ENCODE measurements at regions not wholly inside any gene's neighbourhood (a gene's known extent, or its start where the extent isn't known, plus 50 kb on each side); places are given as distances from the start of the nearest gene placed in this dataset.

DNA sequence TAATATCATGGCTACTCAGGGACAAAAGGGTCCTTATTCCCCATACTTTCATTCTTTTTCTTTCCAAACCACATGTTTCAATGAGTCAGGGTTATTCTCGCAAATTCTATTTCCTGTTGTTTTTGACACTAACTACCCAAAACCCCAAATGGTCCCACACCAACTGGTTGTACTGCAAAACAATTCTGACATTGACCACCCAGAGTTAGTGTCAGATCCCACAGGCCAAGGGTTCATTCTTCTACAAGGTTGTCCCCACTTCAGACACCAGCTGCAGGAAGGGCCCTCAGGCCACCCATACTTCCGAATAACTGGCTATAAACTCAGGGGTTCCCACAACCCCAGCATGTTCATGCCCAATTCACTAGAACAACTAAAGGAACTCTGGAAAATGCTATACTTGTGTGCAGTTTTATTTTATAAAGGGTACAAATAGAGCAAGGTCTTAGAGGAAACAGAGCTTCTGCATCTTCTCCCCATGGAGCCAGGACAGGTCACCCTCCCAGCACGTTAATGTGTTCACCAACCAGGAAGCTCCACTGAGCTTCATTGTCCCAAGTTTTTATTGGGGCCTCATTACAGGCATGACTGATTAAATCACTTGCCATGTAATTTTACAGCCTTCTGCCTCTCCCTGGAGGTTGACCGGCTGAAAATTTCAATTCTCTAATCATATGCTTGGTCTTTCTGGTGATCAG lies 334.8 kb downstream of the DRD1 start:
- TF ChIP-seq, protein P1, sequence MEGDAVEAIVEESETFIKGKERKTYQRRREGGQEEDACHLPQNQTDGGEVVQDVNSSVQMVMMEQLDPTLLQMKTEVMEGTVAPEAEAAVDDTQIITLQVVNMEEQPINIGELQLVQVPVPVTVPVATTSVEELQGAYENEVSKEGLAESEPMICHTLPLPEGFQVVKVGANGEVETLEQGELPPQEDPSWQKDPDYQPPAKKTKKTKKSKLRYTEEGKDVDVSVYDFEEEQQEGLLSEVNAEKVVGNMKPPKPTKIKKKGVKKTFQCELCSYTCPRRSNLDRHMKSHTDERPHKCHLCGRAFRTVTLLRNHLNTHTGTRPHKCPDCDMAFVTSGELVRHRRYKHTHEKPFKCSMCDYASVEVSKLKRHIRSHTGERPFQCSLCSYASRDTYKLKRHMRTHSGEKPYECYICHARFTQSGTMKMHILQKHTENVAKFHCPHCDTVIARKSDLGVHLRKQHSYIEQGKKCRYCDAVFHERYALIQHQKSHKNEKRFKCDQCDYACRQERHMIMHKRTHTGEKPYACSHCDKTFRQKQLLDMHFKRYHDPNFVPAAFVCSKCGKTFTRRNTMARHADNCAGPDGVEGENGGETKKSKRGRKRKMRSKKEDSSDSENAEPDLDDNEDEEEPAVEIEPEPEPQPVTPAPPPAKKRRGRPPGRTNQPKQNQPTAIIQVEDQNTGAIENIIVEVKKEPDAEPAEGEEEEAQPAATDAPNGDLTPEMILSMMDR (IDR thresholded peaks at IDR 0.05; ENCODE audit: insufficient read depth, low read length, severe bottlenecking), result no peak
- Histone ChIP-seq H3K27me3 (ENCODE audit: control insufficient read depth, insufficient read depth, low read length) (no peaks in the 10 kb centered on the region), H3K4me3 (ENCODE audit: low read depth, low read length) (no peak overlapping the region), H3K36me3 (ENCODE audit: control insufficient read depth, insufficient read depth, low read length) (no peaks in the 10 kb centered on the region)
- DNase-seq (ENCODE audit: low read depth) (no peak), FAIRE-seq (no peak)

DNA sequence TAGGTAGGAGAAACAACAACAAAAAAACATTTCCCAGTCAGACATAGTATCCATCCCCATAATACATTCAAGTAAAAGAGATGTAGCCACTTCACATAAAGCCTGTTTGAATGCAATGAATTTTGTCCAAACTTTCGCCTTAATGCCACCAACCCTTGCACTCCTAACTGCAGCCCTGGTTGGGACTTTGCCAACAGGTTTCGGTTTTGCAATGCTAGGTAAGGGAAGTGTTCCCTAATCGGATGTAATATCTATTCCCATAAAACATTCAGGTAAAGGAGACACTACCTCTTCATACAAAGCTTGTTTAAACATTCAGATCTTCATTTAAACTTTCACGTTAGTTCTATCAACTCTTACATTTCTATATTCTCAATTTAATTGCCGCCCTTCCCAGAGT lies 336.1 kb downstream of the DRD1 start:
- FAIRE-seq (no peak), DNase-seq (ENCODE audit: low read depth) (no peak)
- Histone ChIP-seq H3K27me3 (ENCODE audit: control insufficient read depth, insufficient read depth, low read length) (no peaks in the 10 kb centered on the region), H3K36me3 (ENCODE audit: control insufficient read depth, insufficient read depth, low read length) (no peaks in the 10 kb centered on the region), H3K4me3 (ENCODE audit: low read depth, low read length) (no peak overlapping the region)
- TF ChIP-seq, protein P1 (IDR thresholded peaks at IDR 0.05; ENCODE audit: insufficient read depth, low read length, severe bottlenecking), result no peak

- H3K4me3 ChIP-seq (ENCODE audit: low read depth, low read length), result no peak overlapping the region
- H3K27me3 ChIP-seq (ENCODE audit: control insufficient read depth, insufficient read depth, low read length), result no peaks in the 10 kb centered on the region
- TF ChIP-seq, protein P1 (IDR thresholded peaks at IDR 0.05; ENCODE audit: insufficient read depth, low read length, severe bottlenecking), result no peak
- no peak for FAIRE-seq
- no peaks in the 10 kb centered on the region for H3K36me3 ChIP-seq (ENCODE audit: control insufficient read depth, insufficient read depth, low read length)
- no peak for DNase-seq (ENCODE audit: low read depth)
Observed at GRCh38 chr5:175107028-175107588, 336.9 kb downstream of the DRD1 start.

GRCh38 chr5:175104677-175105076 lies 339.3 kb downstream of the DRD1 start:
- TF ChIP-seq, protein P1 (IDR thresholded peaks at IDR 0.05; ENCODE audit: insufficient read depth, low read length, severe bottlenecking), result no peak
- Histone ChIP-seq H3K36me3 (ENCODE audit: control insufficient read depth, insufficient read depth, low read length) (no peaks in the 10 kb centered on the region), H3K27me3 (ENCODE audit: control insufficient read depth, insufficient read depth, low read length) (no peaks in the 10 kb centered on the region), H3K4me3 (ENCODE audit: low read depth, low read length) (no peak overlapping the region)
- FAIRE-seq (no peak), DNase-seq (ENCODE audit: low read depth) (peak; percentile 32)

DNA sequence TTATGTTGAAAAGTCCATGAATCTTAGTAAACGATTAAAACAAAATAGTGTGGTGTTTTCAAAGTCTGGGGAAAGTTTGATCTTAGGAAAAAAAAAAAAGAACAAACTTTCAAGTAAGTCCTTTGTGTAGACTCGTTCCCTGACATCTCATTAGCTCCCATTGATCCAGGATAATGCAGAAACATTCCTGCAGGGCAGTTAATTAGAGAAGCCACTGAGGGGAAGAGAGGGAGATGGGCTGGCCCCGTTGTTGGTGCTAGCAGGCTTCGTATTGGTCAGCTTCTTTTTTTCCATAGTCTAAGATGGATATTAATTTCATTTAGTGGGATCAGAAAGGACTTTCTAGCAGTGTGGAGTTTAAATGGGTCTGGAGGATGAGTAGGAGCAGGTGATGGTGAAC lies 340.2 kb downstream of the DRD1 start:
- no peak for DNase-seq (ENCODE audit: low read depth)
- H3K4me3 ChIP-seq (ENCODE audit: low read depth, low read length), result no peak overlapping the region
- no peaks in the 10 kb centered on the region for H3K36me3 ChIP-seq (ENCODE audit: control insufficient read depth, insufficient read depth, low read length)
- no peak for FAIRE-seq
- H3K27me3 ChIP-seq (ENCODE audit: control insufficient read depth, insufficient read depth, low read length), result no peaks in the 10 kb centered on the region
- TF ChIP-seq, protein P1 (IDR thresholded peaks at IDR 0.05; ENCODE audit: insufficient read depth, low read length, severe bottlenecking), result no peak

DNA sequence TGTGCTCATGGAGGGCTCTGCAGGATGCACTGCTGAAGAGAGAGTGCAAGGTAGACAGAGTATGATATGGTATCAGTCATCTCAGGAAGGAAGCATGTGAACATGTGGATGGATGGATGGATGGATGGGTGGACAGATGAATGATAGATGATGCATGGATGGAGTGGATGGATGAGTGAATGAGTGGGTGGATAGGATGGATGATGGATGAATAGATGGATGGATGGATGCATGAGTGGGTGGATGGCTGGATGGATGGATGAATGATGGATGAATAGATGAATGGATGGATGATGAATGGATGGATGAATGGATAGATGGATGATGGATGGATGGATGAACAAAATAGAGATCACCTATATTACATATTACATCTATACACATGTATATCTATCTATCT lies 341.3 kb downstream of the DRD1 start:
- FAIRE-seq, result no peak
- no peak overlapping the region for H3K4me3 ChIP-seq (ENCODE audit: low read depth, low read length)
- TF ChIP-seq, protein P1 (IDR thresholded peaks at IDR 0.05; ENCODE audit: insufficient read depth, low read length, severe bottlenecking), result no peak

More for the DNA sequence above, 341.3 kb downstream of the DRD1 start:
- Histone ChIP-seq H3K36me3 (ENCODE audit: control insufficient read depth, insufficient read depth, low read length) (no peaks in the 10 kb centered on the region), H3K27me3 (ENCODE audit: control insufficient read depth, insufficient read depth, low read length) (no peaks in the 10 kb centered on the region)
- no peak for DNase-seq (ENCODE audit: low read depth)
